HG03558 (cell line): ENCODE measurements at regions not wholly inside any gene's neighbourhood (a gene's known extent, or its start where the extent isn't known, plus 50 kb on each side); places are given as distances from the start of the nearest gene placed in this dataset.
"Not testable (repeated sequence)": the region's sequence is repeated elsewhere in the genome, so short reads cannot be mapped to it uniquely, and the experiment has no call there.

Source experiments
- ATAC-seq: cut with Tn5 transposase; IDR thresholded peaks from one replicate; pipeline ENCODE4 v1.9.1; 2021; ENCODE audit warnings: moderate number of reproducible peaks; ENCODE audit not compliant: unreplicated experiment; ENCODE audit errors: extremely low read depth

- ATAC-seq, result no peak
Measured at GRCh38 chr14:62445570-62445969, 599.7 kb downstream of the KCNH5 start.

- ATAC-seq, result no peak
Measured at GRCh38 chr14:62451221-62451620, 594.0 kb downstream of the KCNH5 start.

GRCh38 chr14:62453226-62453625 is 592.0 kb downstream of the KCNH5 start:
- no peak for ATAC-seq

- ATAC-seq, result no peak
Measured at GRCh38 chr14:62455446-62455845, 589.8 kb downstream of the KCNH5 start.

- ATAC-seq, result no peak
Measured at GRCh38 chr14:62462988-62463387, 582.3 kb downstream of the KCNH5 start.

- no peak for ATAC-seq
Measured at GRCh38 chr14:62468946-62469345, 576.3 kb downstream of the KCNH5 start.

- no peak for ATAC-seq
Measured at GRCh38 chr14:62470935-62471334, 574.3 kb downstream of the KCNH5 start.

- no peak for ATAC-seq
Measured at GRCh38 chr14:62491146-62491545, 554.1 kb downstream of the KCNH5 start.

- no peak for ATAC-seq
Measured at GRCh38 chr14:62497708-62498107, 547.5 kb downstream of the KCNH5 start.

GRCh38 chr14:62501021-62501750 is 544.1 kb downstream of the KCNH5 start:
- no peak for ATAC-seq

GRCh38 chr14:62505045-62505444 is 540.2 kb downstream of the KCNH5 start:
- no peak for ATAC-seq

GRCh38 chr14:62521309-62521708 is 523.9 kb downstream of the KCNH5 start:
- not testable (repeated sequence) for ATAC-seq

- ATAC-seq, result no peak
Measured at GRCh38 chr14:62528296-62528695, 517.0 kb downstream of the KCNH5 start.

GRCh38 chr14:62532181-62532580 is 513.1 kb downstream of the KCNH5 start:
- no peak for ATAC-seq

- ATAC-seq, result no peak
Measured at GRCh38 chr14:62546862-62547474, 498.3 kb downstream of the KCNH5 start.

GRCh38 chr14:62557416-62557815 is 487.8 kb downstream of the KCNH5 start:
- no peak for ATAC-seq

GRCh38 chr14:62558451-62558850 is 486.8 kb downstream of the KCNH5 start:
- ATAC-seq, result no peak

- no peak for ATAC-seq
Measured at GRCh38 chr14:62585247-62585646, 460.0 kb downstream of the KCNH5 start.

GRCh38 chr14:62592877-62593276 is 452.4 kb downstream of the KCNH5 start:
- ATAC-seq, result no peak

- ATAC-seq, result no peak
Measured at GRCh38 chr14:62597143-62597542, 448.1 kb downstream of the KCNH5 start.

GRCh38 chr14:62599616-62600385 is 445.5 kb downstream of the KCNH5 start:
- no peak for ATAC-seq
